ENCODE measurements at regions not wholly inside any gene's neighbourhood (a gene's known extent, or its start where the extent isn't known, plus 50 kb on each side); places are given as distances from the start of the nearest gene placed in this dataset.
"Not testable (repeated sequence)": the region's sequence is repeated elsewhere in the genome, so short reads cannot be mapped to it uniquely, and the experiment has no call there.

DNA sequence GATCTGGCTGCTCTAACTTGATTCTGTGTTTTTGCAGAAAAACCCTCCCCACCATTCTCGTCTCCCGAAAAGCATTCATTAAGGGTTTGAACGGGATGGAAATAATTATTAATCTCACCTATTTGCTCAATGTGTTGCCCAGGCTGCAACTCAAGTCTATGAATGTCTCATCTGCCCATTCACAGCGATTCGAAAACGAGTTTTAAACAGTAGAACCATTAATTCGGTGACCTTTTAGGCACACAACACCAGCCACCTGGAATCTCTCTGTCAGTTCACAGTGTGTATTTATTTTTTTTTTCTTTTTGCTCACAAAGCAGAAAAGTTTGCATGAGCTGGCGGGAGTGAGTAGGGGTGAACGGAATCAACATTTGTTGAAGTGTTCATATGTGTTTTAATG lies 764.7 kb upstream of the TPTE start:
- Histone ChIP-seq H3K9me3 (no peaks in the 10 kb centered on the region), H3K27ac (no peak overlapping the region), H3K36me3 (no peaks in the 10 kb centered on the region), H3K27me3 (no peaks in the 10 kb centered on the region), H3K4me3 (no peak overlapping the region), H3K4me1 (no peaks in the 10 kb centered on the region)
- ATAC-seq (no peak), DNase-seq (no peak), FAIRE-seq (no peak)
- TF ChIP-seq, protein P1, sequence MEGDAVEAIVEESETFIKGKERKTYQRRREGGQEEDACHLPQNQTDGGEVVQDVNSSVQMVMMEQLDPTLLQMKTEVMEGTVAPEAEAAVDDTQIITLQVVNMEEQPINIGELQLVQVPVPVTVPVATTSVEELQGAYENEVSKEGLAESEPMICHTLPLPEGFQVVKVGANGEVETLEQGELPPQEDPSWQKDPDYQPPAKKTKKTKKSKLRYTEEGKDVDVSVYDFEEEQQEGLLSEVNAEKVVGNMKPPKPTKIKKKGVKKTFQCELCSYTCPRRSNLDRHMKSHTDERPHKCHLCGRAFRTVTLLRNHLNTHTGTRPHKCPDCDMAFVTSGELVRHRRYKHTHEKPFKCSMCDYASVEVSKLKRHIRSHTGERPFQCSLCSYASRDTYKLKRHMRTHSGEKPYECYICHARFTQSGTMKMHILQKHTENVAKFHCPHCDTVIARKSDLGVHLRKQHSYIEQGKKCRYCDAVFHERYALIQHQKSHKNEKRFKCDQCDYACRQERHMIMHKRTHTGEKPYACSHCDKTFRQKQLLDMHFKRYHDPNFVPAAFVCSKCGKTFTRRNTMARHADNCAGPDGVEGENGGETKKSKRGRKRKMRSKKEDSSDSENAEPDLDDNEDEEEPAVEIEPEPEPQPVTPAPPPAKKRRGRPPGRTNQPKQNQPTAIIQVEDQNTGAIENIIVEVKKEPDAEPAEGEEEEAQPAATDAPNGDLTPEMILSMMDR (IDR thresholded peaks at IDR 0.05): no peak
- WGBS, 2 donors: 54 to 57% methylated on average over 9 of the region's 9 CpGs
- intact Hi-C loops (cut with DNase I): no loop called here

DNA sequence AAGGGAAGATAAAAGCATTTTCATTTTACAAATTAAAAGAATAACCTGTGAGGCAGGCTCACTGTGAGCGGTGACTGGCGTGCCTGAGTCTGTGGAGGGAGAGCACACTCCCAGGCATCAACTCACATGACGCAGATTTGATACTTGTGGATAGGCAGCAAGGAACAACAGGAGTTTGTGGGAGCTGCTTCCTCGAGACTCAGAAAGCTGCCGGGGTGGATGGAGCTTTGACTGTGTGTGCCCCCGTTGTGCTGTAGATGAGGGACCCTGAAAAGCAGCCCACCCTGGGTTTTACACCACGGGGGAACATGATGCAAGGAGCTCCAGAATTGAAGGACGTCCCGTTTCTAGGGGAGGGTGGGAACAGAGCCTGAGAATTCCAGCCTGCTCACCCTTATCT lies 764.3 kb upstream of the TPTE start:
- H3K9me3 ChIP-seq; H3K27ac ChIP-seq; H3K4me3 ChIP-seq; FAIRE-seq; ATAC-seq; H3K36me3 ChIP-seq; H3K4me1 ChIP-seq; H3K27me3 ChIP-seq; DNase-seq; intact Hi-C loops (cut with DNase I): not testable (repeated sequence)
- WGBS, 2 donors: 39 to 44% methylated on average over 9 of the region's 9 CpGs

DNA sequence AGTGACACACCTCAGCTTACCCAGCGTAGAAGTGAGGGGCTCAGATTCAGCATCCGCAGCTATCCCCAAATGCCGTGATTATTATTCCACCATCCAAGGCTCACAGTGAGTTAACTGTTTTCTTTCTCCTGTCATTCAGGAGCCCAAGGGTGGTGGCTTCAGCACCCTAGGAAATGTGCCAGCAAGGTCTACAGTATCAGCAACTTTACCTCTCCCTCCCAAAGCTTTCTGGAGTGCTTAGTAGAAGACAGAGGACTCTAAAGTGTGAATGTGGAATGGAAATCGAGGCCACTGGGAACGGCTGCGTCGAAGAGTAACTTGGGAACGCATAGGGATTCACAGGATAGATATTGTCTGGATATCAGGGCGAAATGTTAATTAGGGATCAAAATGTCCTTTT lies 763.8 kb upstream of the TPTE start:
- intact Hi-C loops (cut with DNase I); H3K9me3 ChIP-seq: not testable (repeated sequence)

DNA sequence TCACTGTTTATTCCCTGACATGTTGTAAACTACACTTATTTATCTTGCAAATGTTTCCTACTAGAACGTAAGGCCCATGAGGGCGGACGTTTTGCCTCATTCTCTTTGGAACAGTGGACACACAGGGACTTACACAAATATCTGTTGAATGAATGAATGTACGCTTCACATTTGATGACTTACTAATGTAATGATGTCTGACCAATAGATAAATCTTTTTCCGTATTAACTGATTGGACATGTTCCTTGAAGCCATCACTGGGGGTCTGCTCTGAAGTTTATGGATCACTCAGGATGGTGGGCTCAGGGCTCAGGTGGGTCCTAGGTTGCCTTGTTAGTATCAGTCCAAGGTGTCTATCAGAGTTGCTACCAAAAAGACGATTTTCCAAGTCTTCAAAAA lies 763.2 kb upstream of the TPTE start:
- H3K27ac ChIP-seq: no peak overlapping the region
- no peak overlapping the region for H3K4me3 ChIP-seq
- 37 to 39% methylated on average over 6 of the region's 6 CpGs for whole genome bisulfite sequencing, 2 donors
- H3K9me3 ChIP-seq: no peaks in the 10 kb centered on the region
- intact Hi-C loops (cut with DNase I): no loop called here
- no peaks in the 10 kb centered on the region for H3K4me1 ChIP-seq
- no peak for FAIRE-seq
- peaks cover 0 to 3% (median 0%) of the 10 kb centered on the region in 4 donors for H3K27me3 ChIP-seq
- no peak for ATAC-seq
- H3K36me3 ChIP-seq: no peaks in the 10 kb centered on the region
- TF ChIP-seq, protein P1 (IDR thresholded peaks at IDR 0.05): no peak
- DNase-seq: no peak

More for the DNA sequence above, 763.8 kb upstream of the TPTE start:
- not testable (repeated sequence) for ATAC-seq, FAIRE-seq, H3K36me3 ChIP-seq, H3K4me3 ChIP-seq, H3K27me3 ChIP-seq, H3K4me1 ChIP-seq, H3K27ac ChIP-seq, DNase-seq
- WGBS, 2 donors: 57 to 64% methylated on average over 9 of the region's 9 CpGs

DNA sequence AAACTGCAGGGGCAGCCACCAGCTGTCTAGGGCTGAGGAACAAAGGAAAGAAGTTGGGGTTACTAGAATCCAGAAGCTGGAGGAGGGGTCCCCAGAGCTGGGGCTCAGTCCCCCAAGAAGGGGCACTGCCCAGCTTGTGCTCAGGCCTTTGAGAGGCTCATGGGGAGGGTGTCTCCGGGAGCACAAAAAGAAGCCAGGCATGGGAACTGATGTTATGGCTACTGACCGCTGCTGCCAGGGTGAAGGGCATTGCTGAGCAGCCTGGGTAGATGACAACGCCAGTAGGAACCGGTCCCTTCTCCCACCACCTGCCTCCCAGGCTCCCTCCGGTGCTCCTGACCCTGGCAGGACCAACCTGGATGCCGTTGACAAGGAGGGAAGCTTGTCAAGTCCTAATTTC lies 762.5 kb upstream of the TPTE start:
- H3K4me1 ChIP-seq: no peaks in the 10 kb centered on the region
- TF ChIP-seq, protein P1 (IDR thresholded peaks at IDR 0.05): no peak
- H3K36me3 ChIP-seq: no peaks in the 10 kb centered on the region
- peaks cover 0 to 7% (median 3%) of the 10 kb centered on the region in 4 donors for H3K27me3 ChIP-seq
- 40 to 44% methylated on average over 6 of the region's 6 CpGs for WGBS, 2 donors
- no peak overlapping the region for H3K4me3 ChIP-seq
- no peaks in the 10 kb centered on the region for H3K9me3 ChIP-seq
- FAIRE-seq: no peak
- no peak for ATAC-seq
- H3K27ac ChIP-seq: no peak overlapping the region
- DNase-seq: no peak
- intact Hi-C loops (cut with DNase I): no loop called here

DNA sequence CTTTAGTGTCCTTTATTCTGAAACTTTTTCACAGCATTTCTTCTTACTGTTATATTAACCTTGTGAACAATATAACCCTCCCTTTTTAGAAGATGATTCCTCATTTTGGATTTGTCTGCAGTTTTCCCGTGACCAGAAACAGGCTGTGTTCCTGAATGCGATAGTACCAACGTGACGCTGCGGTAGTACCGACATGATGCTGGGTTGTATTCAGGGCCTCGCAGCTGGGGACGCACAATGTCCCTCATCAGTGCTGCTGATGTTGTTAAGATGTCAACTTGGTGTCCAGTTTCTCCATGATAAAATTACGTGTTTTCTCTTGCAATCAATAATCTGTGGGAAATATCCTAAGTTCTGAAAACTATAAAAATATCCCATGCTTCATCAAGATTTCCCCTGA lies 761.4 kb upstream of the TPTE start:
- no peak overlapping the region for H3K4me3 ChIP-seq
- H3K27me3 ChIP-seq: peaks cover 0 to 7% (median 3%) of the 10 kb centered on the region in 4 donors
- no peak for ATAC-seq
- DNase-seq: no peak
- no peak for FAIRE-seq
- no peaks in the 10 kb centered on the region for H3K9me3 ChIP-seq
- WGBS, 2 donors: 62 to 64% methylated on average over 9 of the region's 9 CpGs
- intact Hi-C loops (cut with DNase I): no loop called here
- H3K27ac ChIP-seq: no peak overlapping the region
- TF ChIP-seq, protein P1 (IDR thresholded peaks at IDR 0.05): no peak
- H3K4me1 ChIP-seq: no peaks in the 10 kb centered on the region
- H3K36me3 ChIP-seq: no peaks in the 10 kb centered on the region
